Activated T-helper 17 cell treated with anti-CD3 and anti-CD28 coated beads, Interleukin-2, amount 50 U/mL, for 72 hours (primary cell): ENCODE measurements at regions not wholly inside any gene's neighbourhood (a gene's known extent, or its start where the extent isn't known, plus 50 kb on each side); places are given as distances from the start of the nearest gene placed in this dataset.

Experiments
- ATAC-seq: fragments of 150-1000 bp; cut with Tn5 transposase; replicated peaks from 2 replicates; pipeline ENCODE4 v1.10.0; 2021; ENCODE audit warnings: mild to moderate bottlenecking, moderate library complexity
- H3K27ac Mint-ChIP-seq: one replicate; pipeline ENCODE4 v1.8.0; 2022; ENCODE audit warnings: mixed read lengths
- H3K27me3 Mint-ChIP-seq: one replicate; pipeline ENCODE4 v1.8.0; 2022; ENCODE audit warnings: mixed read lengths
- H3K36me3 Mint-ChIP-seq: one replicate; pipeline ENCODE4 v1.8.0; 2022; ENCODE audit warnings: low read depth, mild to moderate bottlenecking, mixed read lengths
- H3K4me1 Mint-ChIP-seq: one replicate; pipeline ENCODE4 v1.8.0; 2022; ENCODE audit warnings: mixed read lengths
- H3K4me3 Mint-ChIP-seq: one replicate; pipeline ENCODE4 v1.8.0; 2022; ENCODE audit warnings: mild to moderate bottlenecking, mixed read lengths
- H3K9me3 Mint-ChIP-seq: one replicate; pipeline ENCODE4 v1.8.0; 2022; ENCODE audit warnings: mixed read lengths

- Mint-ChIP-seq H3K9me3 (peaks cover 14% of the 10 kb centered on the region), H3K27me3 (no peaks in the 10 kb centered on the region), H3K4me1 (no peaks in the 10 kb centered on the region), H3K36me3 (no peaks in the 10 kb centered on the region), H3K27ac (no peak overlapping the region), H3K4me3 (no peak overlapping the region)
- ATAC-seq = no peak
Measured at GRCh38 chr5:105924366-105924765, 1746.4 kb downstream of the EFNA5 start.

DNA sequence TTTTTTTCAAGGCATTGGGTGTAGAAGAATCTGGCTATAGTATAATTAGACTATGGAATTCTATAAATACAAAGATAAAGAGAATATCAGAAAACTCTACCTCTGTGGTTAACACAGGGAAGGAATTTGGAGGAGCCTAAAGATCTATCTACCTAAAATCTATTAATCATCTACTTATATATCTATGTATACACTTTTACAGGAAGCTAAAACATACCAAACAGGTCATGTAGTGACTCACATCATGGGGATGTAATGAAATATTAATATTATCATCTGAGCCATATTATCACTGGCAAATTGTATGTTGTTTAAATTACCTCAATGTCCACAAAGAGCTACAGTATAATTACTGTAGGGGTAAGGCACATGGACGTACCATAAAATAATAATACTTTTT lies 1748.2 kb downstream of the EFNA5 start:
- no peak for ATAC-seq
- no peaks in the 10 kb centered on the region for H3K27me3 Mint-ChIP-seq
- H3K4me1 Mint-ChIP-seq = no peaks in the 10 kb centered on the region
- H3K4me3 Mint-ChIP-seq = no peak overlapping the region
- H3K27ac Mint-ChIP-seq = no peak overlapping the region
- H3K9me3 Mint-ChIP-seq = peaks cover 7% of the 10 kb centered on the region
- H3K36me3 Mint-ChIP-seq = no peaks in the 10 kb centered on the region

DNA sequence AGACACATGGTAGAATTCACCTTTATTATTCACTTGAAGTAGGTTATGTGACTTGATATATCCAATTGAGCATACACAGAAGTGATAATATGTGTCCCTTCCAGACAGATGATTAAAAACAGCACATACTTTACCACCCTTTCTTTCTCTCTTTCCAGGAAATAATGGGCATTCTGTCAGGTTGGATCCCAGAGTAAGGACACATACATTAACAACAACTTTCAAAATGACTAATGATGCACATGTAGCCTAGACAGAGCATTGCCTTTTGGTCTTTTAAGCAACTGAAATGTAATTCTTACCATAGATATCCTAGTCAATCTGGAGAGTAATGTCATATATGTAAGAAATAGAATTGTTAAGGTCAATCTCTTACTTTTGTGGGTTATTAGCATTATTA lies 1748.7 kb downstream of the EFNA5 start:
- no peaks in the 10 kb centered on the region for H3K27me3 Mint-ChIP-seq
- ATAC-seq = no peak
- H3K4me1 Mint-ChIP-seq = no peaks in the 10 kb centered on the region
- H3K9me3 Mint-ChIP-seq = peaks cover 7% of the 10 kb centered on the region
- no peak overlapping the region for H3K4me3 Mint-ChIP-seq
- no peaks in the 10 kb centered on the region for H3K36me3 Mint-ChIP-seq
- H3K27ac Mint-ChIP-seq = no peak overlapping the region

- no peak overlapping the region for H3K4me3 Mint-ChIP-seq
- H3K9me3 Mint-ChIP-seq = peaks cover 3% of the 10 kb centered on the region
- H3K4me1 Mint-ChIP-seq = no peaks in the 10 kb centered on the region
- H3K27ac Mint-ChIP-seq = no peak overlapping the region
- no peak for ATAC-seq
- no peaks in the 10 kb centered on the region for H3K27me3 Mint-ChIP-seq
- H3K36me3 Mint-ChIP-seq = no peaks in the 10 kb centered on the region
Measured at GRCh38 chr5:105917189-105917588, 1753.5 kb downstream of the EFNA5 start.

DNA sequence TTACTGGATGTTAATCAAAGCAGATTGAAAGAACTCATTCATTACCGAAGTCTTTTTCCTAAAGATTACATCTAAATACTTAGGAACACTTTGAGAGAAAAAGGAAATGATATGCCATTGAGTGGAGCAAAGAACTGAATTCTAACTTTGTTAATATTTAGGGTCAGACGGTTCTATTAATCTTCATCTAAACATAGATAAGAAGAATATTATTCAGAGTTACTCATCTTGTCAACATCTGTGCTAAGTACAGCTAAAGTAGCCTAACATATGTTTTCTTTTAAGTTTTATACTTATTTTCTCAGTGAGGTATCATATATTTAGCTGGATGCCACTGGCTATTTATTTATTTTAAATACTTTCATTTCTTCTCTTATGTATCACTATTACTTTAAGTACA lies 1763.7 kb downstream of the EFNA5 start:
- H3K36me3 Mint-ChIP-seq = no peaks in the 10 kb centered on the region
- H3K9me3 Mint-ChIP-seq = peaks cover 7% of the 10 kb centered on the region
- H3K27ac Mint-ChIP-seq = no peak overlapping the region
- no peak for ATAC-seq
- no peaks in the 10 kb centered on the region for H3K27me3 Mint-ChIP-seq
- H3K4me1 Mint-ChIP-seq = no peaks in the 10 kb centered on the region
- H3K4me3 Mint-ChIP-seq = no peak overlapping the region

- Mint-ChIP-seq H3K4me1 (no peaks in the 10 kb centered on the region), H3K4me3 (no peak overlapping the region), H3K27me3 (no peaks in the 10 kb centered on the region), H3K9me3 (peaks cover 8% of the 10 kb centered on the region), H3K27ac (no peak overlapping the region), H3K36me3 (no peaks in the 10 kb centered on the region)
- ATAC-seq = no peak
Measured at GRCh38 chr5:105905392-105905791, 1765.3 kb downstream of the EFNA5 start.

- H3K27ac Mint-ChIP-seq = no peak overlapping the region
- no peaks in the 10 kb centered on the region for H3K36me3 Mint-ChIP-seq
- ATAC-seq = no peak
- H3K9me3 Mint-ChIP-seq = peaks cover 4% of the 10 kb centered on the region
- no peaks in the 10 kb centered on the region for H3K4me1 Mint-ChIP-seq
- H3K4me3 Mint-ChIP-seq = no peak overlapping the region
- H3K27me3 Mint-ChIP-seq = no peaks in the 10 kb centered on the region
Measured at GRCh38 chr5:105903069-105903468, 1767.7 kb downstream of the EFNA5 start.

DNA sequence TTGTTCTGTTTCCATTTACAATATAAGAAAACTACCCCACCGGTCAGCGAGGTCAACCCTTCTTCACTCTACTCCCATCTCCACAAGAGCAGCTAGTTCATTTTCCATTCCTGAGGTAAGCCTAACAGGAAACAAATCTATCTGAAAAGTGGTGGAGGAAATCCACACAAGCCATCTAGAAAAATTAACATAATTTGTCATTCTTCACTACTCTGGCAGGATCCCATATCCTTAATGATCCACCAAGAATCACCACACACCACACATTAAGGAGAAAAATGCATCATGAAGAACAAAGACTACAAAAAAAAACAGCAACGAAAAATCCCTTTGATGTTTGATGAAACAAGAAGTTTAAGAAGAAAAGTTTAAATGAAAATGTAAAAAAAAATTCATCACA lies 1771.0 kb downstream of the EFNA5 start:
- Mint-ChIP-seq H3K27me3 (no peaks in the 10 kb centered on the region), H3K4me3 (no peak overlapping the region), H3K36me3 (no peaks in the 10 kb centered on the region), H3K27ac (no peak overlapping the region), H3K9me3 (peaks cover 8% of the 10 kb centered on the region), H3K4me1 (no peaks in the 10 kb centered on the region)
- ATAC-seq = no peak

GRCh38 chr5:105898183-105898582 lies 1772.6 kb downstream of the EFNA5 start:
- H3K4me3 Mint-ChIP-seq = no peak overlapping the region
- ATAC-seq = no peak
- peaks cover 8% of the 10 kb centered on the region for H3K9me3 Mint-ChIP-seq
- H3K36me3 Mint-ChIP-seq = no peaks in the 10 kb centered on the region
- H3K4me1 Mint-ChIP-seq = no peaks in the 10 kb centered on the region
- no peak overlapping the region for H3K27ac Mint-ChIP-seq
- H3K27me3 Mint-ChIP-seq = no peaks in the 10 kb centered on the region

GRCh38 chr5:105885266-105885665 lies 1785.5 kb downstream of the EFNA5 start:
- no peaks in the 10 kb centered on the region for H3K36me3 Mint-ChIP-seq
- no peaks in the 10 kb centered on the region for H3K4me1 Mint-ChIP-seq
- ATAC-seq = no peak
- H3K27me3 Mint-ChIP-seq = no peaks in the 10 kb centered on the region
- H3K27ac Mint-ChIP-seq = no peak overlapping the region
- H3K9me3 Mint-ChIP-seq = peaks cover 9% of the 10 kb centered on the region
- no peak overlapping the region for H3K4me3 Mint-ChIP-seq

DNA sequence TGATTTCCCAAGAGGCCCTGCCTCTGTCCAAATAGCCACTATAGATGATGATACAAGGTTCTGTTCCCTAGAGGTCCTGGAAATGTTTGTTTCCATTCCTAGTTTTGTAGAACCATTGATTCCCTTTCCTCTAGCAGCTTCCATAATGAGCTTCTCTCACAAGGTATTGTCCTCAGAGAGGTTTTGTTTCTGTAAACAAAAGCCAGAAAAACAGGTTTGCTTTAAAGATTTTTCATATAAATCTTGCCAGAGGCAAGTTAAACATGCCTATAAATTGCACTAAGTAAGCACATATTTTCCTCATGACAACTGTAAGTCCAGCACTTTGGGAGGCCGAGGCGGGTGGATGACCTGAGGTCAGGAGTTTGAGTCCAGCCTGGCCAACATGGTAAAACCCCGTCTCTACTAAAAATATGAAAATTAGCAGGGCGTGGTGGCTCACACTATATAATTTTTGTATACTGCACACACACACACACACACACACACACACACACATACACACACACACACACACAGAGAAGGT lies 1787.7 kb downstream of the EFNA5 start:
- no peak overlapping the region for H3K4me3 Mint-ChIP-seq
- H3K27ac Mint-ChIP-seq = no peak overlapping the region
- H3K27me3 Mint-ChIP-seq = no peaks in the 10 kb centered on the region
- peaks cover 11% of the 10 kb centered on the region for H3K9me3 Mint-ChIP-seq
- H3K36me3 Mint-ChIP-seq = no peaks in the 10 kb centered on the region
- no peaks in the 10 kb centered on the region for H3K4me1 Mint-ChIP-seq
- ATAC-seq = no peak

- Mint-ChIP-seq H3K9me3 (peaks cover 13% of the 10 kb centered on the region), H3K4me3 (no peak overlapping the region), H3K36me3 (no peaks in the 10 kb centered on the region), H3K27ac (no peak overlapping the region), H3K4me1 (no peaks in the 10 kb centered on the region), H3K27me3 (no peaks in the 10 kb centered on the region)
- ATAC-seq = no peak
Measured at GRCh38 chr5:105878402-105878801, 1792.3 kb downstream of the EFNA5 start.

- Mint-ChIP-seq H3K4me3 (no peak overlapping the region), H3K27ac (no peak overlapping the region), H3K4me1 (no peaks in the 10 kb centered on the region), H3K27me3 (no peaks in the 10 kb centered on the region), H3K9me3 (peaks cover 21% of the 10 kb centered on the region), H3K36me3 (no peaks in the 10 kb centered on the region)
- ATAC-seq = no peak
Measured at GRCh38 chr5:105877592-105877991, 1793.1 kb downstream of the EFNA5 start.

- H3K9me3 Mint-ChIP-seq = peaks cover 20% of the 10 kb centered on the region
- H3K27ac Mint-ChIP-seq = no peak overlapping the region
- H3K4me3 Mint-ChIP-seq = no peak overlapping the region
- no peaks in the 10 kb centered on the region for H3K27me3 Mint-ChIP-seq
- no peaks in the 10 kb centered on the region for H3K4me1 Mint-ChIP-seq
- no peaks in the 10 kb centered on the region for H3K36me3 Mint-ChIP-seq
- ATAC-seq = no peak
Measured at GRCh38 chr5:105874316-105874715, 1796.4 kb downstream of the EFNA5 start.

GRCh38 chr5:105872569-105873270 lies 1798.0 kb downstream of the EFNA5 start:
- H3K9me3 Mint-ChIP-seq = peaks cover 20% of the 10 kb centered on the region
- no peak overlapping the region for H3K4me3 Mint-ChIP-seq
- H3K27ac Mint-ChIP-seq = no peak overlapping the region

More at GRCh38 chr5:105872569-105873270, 1798.0 kb downstream of the EFNA5 start:
- H3K27me3 Mint-ChIP-seq = no peaks in the 10 kb centered on the region
- ATAC-seq = no peak
- no peaks in the 10 kb centered on the region for H3K36me3 Mint-ChIP-seq
- no peaks in the 10 kb centered on the region for H3K4me1 Mint-ChIP-seq
